GM18505 (cell line): ENCODE measurements at regions not wholly inside any gene's neighbourhood (a gene's known extent, or its start where the extent isn't known, plus 50 kb on each side); places are given as distances from the start of the nearest gene placed in this dataset.

ENCODE experiments used
- ATAC-seq: cut with Tn5 transposase; IDR thresholded peaks from one replicate; pipeline ENCODE4 v1.9.1; 2021; ENCODE audit not compliant: unreplicated experiment
- POLR2A ChIP-seq: IDR thresholded peaks from 4 replicates; pipeline ENCODE4 v1.6.1; 2011; ENCODE audit warnings: borderline replicate concordance; ENCODE audit not compliant: insufficient read depth, insufficient read length; ENCODE audit errors: extremely low read depth

DNA sequence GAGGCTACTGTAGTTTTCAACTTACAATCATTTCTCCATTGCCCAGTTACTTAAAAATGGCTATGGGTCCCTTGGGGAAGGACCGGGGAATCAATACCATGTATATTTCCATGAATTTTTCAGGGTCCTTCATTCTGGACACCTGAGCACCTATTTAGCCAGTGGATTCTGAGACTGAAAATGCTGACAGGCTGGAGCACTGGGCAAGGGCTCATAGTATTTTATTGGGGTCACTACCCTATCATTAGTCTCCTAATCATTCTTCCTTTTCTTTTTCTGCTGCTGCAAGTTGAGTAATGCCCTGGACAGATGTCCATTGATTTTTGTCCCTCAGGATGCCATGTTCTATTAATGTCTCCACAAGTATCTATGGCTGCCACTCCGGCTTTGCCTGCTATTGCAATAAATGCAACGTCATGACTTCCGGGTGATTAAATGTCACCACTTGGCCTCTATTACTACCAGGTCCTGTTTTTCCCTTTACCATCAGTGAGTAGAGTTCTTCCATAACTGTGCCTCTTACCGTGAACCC lies 279.3 kb upstream of the FBXL7 start:
- no peak for TF ChIP-seq POLR2A
- ATAC-seq = no peak

DNA sequence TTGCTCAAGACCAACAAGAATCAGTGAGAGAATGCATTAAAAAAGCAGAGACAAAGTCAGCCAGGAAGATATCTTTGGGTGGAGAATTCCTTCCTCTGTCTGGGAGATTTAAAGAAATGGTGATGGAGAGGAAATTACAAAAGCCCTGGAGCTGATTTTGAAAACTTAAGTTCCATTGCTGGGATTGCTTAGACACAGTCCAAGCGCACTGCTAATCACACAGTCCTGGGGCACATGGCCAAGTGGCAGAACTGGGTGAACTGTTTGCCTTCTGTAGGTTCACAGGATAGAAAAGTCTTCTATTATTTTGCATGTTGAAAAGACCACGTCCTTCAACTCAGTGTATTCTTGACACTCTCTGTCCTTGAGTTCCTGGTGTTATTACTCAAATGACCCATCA lies 284.9 kb upstream of the FBXL7 start:
- TF ChIP-seq POLR2A = no peak
- no peak for ATAC-seq

GRCh38 chr5:15214010-15214409 lies 286.0 kb upstream of the FBXL7 start:
- no peak for ATAC-seq
- no peak for TF ChIP-seq POLR2A

DNA sequence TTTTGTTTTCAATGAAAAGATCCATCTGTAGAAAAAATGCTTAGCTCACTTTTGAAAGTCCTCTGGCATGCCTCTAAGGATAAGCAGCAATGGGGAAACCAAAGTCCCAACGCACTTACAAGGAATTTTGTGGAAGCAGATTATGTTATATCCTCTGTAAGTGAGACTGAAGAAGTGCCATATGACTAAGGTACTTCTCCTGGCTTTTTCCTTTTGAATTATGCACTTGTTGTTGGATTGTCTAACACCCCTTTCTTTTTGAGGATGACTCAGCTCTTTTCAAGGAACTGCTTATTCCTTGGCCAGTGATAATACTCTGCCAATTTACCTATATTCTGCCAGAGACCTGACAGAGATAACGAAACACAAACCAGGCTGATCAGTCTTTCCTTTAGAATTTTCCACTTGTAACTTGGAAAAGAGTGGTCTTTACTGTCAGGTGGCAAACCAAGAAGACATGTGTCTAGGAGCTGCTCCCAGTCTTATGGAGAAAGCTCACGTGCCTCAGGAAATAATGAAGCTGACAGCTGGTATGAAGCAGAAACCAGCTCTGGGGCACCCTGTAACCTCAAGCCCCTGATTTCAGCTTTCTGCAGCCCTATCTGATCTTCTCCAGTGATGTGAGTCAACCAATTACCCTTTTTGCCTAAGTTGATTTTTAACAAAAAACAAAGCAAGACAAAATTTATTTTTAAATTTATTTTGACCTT lies 290.8 kb upstream of the FBXL7 start:
- ATAC-seq = no peak

GRCh38 chr5:15206133-15206532 lies 293.8 kb upstream of the FBXL7 start:
- no peak for ATAC-seq
- no peak for TF ChIP-seq POLR2A

More for the DNA sequence above, 290.8 kb upstream of the FBXL7 start:
- TF ChIP-seq POLR2A = no peak

DNA sequence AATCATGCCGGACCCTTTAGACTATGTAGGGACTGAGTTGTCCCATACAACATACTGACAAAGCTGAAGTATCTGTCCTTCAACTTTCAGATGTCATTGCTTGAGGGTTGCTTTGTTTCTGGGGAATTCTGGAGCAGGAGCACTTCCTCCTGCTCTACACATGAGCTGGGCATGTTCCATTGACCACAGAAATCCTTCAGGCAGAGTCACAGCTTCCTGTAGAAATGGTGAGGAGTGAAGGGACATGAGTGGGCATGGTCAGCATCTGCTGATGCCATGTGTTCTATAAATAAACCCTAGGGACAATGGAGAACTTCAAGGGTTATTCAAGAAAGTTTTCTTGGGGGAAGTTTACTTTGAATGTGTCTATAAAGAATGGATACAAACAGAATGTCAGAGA lies 296.6 kb upstream of the FBXL7 start:
- no peak for TF ChIP-seq POLR2A
- ATAC-seq = no peak

GRCh38 chr5:15191012-15191411 lies 309.0 kb upstream of the FBXL7 start:
- TF ChIP-seq POLR2A = no peak
- ATAC-seq = no peak

- TF ChIP-seq POLR2A = no peak
- no peak for ATAC-seq
These were observed 311.9 kb upstream of the ANKH start for GRCh38 chr5:15183520-15183919.

GRCh38 chr5:15170173-15170572 lies 298.6 kb upstream of the ANKH start:
- ATAC-seq = no peak
- TF ChIP-seq POLR2A = no peak

DNA sequence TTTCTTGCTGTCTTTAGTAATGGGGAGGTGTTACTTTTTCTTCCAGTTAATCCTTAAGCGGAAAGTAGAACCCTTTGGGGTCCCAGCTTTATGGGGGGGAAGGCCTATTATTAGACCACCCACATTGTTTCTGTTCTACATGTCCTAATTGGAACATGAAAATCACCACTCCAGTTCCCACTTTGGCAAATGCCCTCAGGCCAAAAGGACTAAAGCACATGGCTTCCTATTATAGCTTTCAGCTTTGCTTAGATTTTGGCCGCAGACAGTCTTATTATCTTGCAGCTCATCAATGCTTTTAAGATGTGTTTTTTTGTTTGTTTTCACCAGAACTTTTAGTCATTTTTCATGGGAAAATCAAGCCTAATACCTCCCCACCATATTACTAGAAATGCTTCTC lies 296.8 kb upstream of the ANKH start:
- no peak for TF ChIP-seq POLR2A
- ATAC-seq = no peak

DNA sequence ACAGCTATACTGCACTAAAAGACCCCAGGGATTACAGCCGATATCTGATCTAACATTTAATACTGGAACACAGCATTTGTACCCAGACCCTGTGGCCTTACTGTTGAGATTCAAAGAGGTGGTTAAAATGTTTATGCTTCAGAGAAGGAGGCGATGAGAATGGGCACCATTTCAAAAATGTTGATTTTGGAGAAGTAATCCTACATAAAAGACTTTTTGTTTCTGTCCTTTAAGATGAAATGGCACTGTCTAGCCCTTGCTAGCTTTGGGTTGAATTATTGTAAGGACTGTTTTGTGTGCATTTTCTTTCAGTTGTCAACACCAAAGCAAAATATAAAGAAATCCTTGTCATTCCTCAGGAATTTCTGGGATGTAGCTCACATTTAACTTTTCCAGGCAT lies 288.5 kb upstream of the ANKH start:
- no peak for TF ChIP-seq POLR2A
- no peak for ATAC-seq

DNA sequence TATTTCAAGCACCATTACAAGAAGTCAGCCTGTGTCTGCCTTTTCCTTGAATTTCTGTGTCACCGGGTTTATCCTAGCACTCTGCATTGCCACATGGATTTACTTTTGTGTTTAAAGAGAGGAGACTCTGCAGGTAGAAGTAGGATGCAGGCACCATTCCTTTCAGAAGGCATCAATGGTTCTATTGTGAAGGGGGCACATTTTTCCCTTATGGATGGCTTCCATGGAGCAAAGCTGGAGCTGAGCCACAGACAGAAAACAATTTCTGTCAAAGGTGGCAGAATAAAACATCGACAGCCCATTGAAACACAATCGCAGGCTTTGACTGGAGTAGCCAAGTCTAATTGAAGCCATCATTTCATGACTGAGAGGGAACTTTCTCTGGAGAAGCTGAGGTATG lies 288.0 kb upstream of the ANKH start:
- ATAC-seq = no peak
- no peak for TF ChIP-seq POLR2A

DNA sequence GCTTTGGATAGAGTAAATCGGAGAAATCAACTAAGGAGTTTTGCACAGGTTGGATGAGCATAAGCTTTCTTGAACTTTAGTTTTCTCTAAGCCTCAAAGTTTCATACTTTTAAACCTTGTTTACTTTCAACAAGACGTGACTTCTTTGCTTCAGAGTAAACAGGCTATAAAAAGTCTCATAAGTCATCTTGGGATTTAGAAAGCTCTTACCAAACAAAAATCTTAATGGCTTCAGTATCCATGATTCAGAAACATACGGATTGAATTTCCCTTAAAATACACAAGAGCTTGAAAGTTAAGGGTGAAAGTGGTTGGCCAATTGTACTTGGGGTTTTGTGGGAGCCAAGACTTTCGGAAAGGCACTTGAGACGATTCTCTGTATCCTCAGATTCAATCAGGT lies 270.9 kb upstream of the ANKH start:
- ATAC-seq = no peak
- TF ChIP-seq POLR2A = no peak

- TF ChIP-seq POLR2A = no peak
- ATAC-seq = no peak
These were observed 265.8 kb upstream of the ANKH start for GRCh38 chr5:15137414-15137813.

GRCh38 chr5:15135661-15136060 lies 264.1 kb upstream of the ANKH start:
- no peak for TF ChIP-seq POLR2A
- ATAC-seq = no peak

DNA sequence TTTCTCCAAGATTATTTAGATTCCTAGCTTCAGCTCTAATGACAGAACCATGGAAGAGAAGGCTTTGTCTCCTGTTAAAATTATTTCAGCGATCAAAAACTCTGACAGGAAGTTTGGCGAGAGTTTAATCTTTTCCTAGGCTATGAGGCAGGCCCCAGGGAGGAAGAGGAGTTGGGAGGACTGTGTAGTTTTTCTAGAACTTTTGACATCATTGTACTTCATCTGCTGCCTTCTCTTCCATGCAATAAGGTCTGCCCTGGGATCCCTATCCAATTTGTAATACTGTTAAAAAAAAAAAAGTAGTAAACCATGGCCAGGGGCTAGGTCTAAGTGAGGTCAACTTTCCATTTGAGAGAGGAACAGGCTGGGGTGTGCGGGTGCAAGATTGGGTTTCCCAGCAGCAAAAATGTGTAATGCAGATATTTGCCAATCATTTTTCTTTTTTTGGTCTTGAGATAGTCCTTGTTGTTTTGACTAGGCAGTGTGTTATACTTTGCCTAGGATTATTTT lies 261.9 kb upstream of the ANKH start:
- no peak for ATAC-seq
- TF ChIP-seq POLR2A = no peak
